ENCODE measurements at regions not wholly inside any gene's neighbourhood (a gene's known extent, or its start where the extent isn't known, plus 50 kb on each side); places are given as distances from the start of the nearest gene placed in this dataset.
"Not testable (repeated sequence)": the region's sequence is repeated elsewhere in the genome, so short reads cannot be mapped to it uniquely, and the experiment has no call there.

DNA sequence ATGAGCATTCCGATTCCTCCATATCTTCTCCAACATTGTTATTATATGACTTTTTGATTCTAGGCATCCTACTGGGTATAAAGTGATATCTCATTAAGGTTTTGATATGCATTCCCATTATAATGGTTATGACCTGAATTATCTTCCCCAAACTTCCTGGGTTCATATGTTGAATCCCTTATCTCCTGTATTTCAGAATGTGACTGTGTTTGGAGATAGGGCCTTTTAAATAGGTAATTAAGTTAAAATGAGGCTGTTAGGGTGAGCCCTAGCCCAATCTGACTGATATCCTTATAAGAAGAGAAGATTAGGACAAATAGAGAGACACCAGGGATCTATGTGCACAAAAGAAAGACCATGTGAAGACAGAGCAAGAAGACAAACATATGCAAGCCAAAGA is 96.9 kb upstream of the PMCH start:
- no peak for DNase-seq

DNA sequence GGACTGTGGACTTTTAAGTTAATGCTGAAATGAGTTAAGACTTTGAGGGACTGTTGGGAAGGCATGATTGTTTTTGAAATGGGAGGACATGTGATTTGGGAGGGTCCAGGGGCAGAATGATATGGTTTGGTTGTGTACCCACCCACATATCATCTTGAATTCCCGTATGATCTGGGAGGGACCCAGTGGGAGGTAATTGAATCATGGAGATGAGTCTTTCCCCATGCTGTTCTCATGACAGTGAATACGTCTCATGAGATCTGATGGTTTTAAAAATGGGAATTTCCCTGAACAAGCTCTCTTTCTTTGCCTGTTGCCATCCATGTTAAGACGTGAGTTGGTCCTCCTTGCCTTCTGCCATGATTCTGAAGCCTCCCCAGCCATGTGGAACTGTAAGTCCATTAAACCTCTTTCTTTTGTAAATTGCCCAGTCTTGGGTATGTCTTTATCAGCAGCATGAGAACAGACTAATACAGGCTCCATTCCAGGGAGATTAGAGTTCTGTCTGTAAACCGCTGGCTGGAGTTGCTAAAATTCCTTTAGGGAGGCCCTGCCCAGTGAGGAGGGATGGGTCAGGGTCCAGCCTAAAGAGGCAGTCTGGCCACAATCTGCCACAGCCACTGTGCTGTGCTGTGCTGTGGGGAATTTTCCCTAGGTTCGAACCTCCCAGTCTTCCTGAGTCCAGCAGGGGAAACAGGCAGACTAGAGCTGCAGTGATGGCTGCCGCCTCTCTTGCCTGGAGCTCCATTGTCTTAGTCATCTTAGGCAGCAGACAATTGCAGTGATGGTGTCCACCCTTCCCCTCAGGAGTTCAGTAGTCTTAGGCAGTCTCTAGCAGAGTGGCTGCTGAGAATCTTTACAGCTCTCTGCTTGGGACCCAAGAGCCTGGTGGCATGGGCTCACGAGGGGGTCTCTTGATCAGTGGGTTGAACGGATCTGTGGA is 94.1 kb upstream of the PMCH start:
- DNase-seq, result not testable (repeated sequence)

DNA sequence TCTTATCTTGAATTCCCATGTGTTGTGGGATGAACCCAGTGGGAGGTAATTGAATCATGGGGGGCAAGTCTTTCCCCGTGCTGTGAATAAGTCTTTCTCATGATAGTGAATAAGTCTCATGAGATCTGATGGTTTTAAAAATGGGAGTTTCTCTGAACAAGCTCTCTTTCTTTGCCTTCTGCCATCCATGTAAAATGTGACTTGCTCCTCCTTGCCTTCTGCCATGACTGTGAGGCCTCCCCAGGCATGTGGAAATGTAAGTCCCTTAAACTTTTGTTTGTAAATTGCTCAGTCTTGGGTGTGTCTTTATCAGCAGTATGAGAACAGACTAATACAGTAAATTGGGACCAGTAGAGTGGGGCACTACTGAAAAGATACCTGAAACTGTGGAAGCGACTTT is 92.1 kb upstream of the PMCH start:
- DNase-seq, result not testable (repeated sequence)

DNA sequence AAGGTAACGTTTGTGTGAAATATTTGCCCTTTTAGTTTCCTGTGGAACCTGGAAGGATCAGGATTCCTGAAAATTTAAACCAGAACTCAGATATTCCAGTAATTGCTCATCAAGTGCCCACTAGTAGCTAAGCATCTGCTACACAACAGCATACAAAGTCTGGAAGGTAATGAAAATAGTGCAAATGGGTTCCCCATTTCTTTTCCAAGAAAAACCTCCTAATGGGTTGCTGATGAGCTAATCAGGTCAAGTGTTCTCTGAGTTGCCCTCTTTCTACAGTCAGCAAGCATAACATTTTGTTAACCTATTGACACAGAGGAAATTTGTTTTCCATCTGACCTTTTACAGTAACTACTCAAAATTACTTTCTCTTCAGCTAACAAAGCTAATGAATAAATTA is 83.6 kb upstream of the PMCH start:
- no peak for DNase-seq

DNA sequence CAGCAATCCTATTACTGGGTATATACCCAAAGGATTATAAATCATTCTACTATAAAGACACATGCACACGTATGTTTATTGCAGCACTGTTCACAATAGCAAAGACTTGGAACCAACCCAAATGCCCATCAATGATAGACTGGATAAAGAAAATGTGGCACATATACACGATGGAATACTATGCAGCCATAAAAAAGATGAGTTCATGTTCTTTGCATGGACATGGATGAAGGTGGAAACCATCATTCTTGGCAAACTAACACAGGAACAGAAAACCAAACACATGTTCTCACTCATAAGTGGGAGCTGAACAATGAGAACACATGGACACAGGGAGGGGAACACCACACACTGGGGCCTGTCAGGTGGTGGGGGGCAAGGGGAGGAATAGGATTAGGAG is 58.1 kb upstream of the PMCH start:
- not testable (repeated sequence) for DNase-seq

DNA sequence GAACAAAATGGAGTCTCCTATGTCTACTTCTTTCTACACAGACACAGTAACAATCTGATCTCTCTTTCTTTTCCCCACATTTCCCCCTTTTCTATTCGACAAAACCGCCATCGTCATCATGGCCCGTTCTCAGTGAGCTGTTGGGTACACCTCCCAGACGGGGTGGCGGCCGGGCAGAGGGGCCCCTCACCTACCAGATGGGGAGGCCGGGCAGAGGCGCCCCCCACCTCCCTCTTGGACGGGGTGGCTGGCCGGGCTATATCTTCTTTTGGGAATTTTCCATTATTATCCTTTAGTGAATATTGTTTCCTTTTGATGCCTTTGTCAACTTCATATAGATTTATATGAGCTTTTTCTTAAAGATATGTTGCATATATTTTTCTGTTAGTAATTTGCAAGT is 53.4 kb upstream of the PMCH start:
- DNase-seq, result not testable (repeated sequence)

DNA sequence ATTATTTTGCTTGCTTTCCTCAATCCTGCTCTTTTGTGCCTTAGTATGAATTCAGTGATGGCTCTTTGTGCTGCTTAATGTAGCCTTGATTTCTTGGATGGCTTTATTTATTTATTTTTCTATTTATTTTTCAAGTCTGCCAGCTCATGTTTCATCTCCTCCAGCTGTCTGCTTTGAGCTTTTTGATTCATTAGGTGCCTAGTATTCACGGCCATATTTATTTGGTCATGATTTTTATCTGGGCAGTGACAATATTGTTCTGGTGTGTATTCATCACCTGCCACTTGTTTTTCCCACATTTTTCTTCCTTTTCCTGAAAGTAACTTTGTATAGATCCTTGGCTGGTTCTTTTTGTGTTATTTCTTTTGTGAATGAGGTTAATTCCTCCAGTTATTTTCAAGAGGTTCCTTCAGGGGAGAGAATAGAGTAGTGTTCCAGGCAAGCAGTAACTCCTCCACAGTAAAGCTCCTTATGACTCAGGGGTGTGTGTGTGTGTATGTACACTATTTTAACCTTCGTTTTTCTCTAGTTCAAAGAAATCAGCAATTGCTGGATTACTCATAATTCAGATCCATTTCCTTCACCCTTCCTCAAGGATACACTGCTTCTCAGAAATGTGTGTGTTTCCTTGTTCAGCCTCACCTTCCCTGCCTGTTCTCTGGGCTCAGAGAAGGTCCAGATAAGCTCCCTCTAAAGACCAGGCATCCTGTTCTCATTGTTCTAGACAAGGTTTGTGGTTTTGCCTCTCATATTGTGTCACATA is 51.6 kb upstream of the PMCH start:
- no peak for DNase-seq

All from activated CD4-positive, alpha-beta T cell treated with anti-CD3 and anti-CD28 coated beads for 48 hours (primary cell).